GM12878 (cell line): ENCODE measurements at regions not wholly inside any gene's neighbourhood (a gene's known extent, or its start where the extent isn't known, plus 50 kb on each side); places are given as distances from the start of the nearest gene placed in this dataset.

Experiments used
- BACH1 ChIP-seq: fragments of 450-650 bp; IDR thresholded peaks from 2 replicates; pipeline ENCODE4 v1.6.1; 2017; ENCODE audit warnings: mild to moderate bottlenecking, borderline replicate concordance
- CBX3 ChIP-seq: fragments of 200-600 bp; sonication (generic); IDR thresholded peaks from 2 replicates; pipeline ENCODE4 v1.6.1; 2016; ENCODE audit warnings: low read depth, borderline replicate concordance
- EP300 ChIP-seq, 2 experiments: fragments of 150-350 bp in 1 of 2; IDR thresholded peaks; 2 replicates each; pipeline ENCODE4 v1.6.1; 2011 to 2012; ENCODE audit warnings: low read depth in 2 of 2, low read length in 2 of 2, borderline replicate concordance in 1 of 2, improper control_type of control experiment in 1 of 2, inconsistent platforms in 1 of 2; ENCODE audit not compliant: control insufficient read depth in 1 of 2
- POLR2AphosphoS5 ChIP-seq: IDR thresholded peaks from 2 replicates; pipeline ENCODE4 v1.6.1; 2011; ENCODE audit warnings: mild to moderate bottlenecking, low read length, inconsistent platforms
- SMAD1 ChIP-seq: fragments of 450-650 bp; IDR thresholded peaks from 2 replicates; pipeline ENCODE4 v1.6.1; 2018; ENCODE audit warnings: mild to moderate bottlenecking, low read depth; ENCODE audit not compliant: partially characterized antibody
- STAT3 ChIP-seq: IDR thresholded peaks from 2 replicates; pipeline ENCODE4 v1.6.1; 2011; ENCODE audit warnings: low read depth, low read length, improper control_type of control experiment
- ZSCAN29 ChIP-seq: fragments of 450-650 bp; IDR thresholded peaks from 2 replicates; pipeline ENCODE4 v1.6.1; 2017; ENCODE audit warnings: mild to moderate bottlenecking, moderate library complexity
- TF ChIP-seq, protein P1 (sequence below): IDR thresholded peaks from 2 replicates; pipeline ENCODE4 v1.6.1; 2012; ENCODE audit warnings: low read length, inconsistent platforms
- TF ChIP-seq, protein P2 (sequence below): IDR thresholded peaks from 2 replicates; pipeline ENCODE4 v1.6.1; 2011; ENCODE audit warnings: borderline replicate concordance, low read depth, mild to moderate bottlenecking, moderate library complexity, low read length; ENCODE audit not compliant: insufficient read depth, poor library complexity, severe bottlenecking
- TF ChIP-seq, protein P3 (sequence below): IDR thresholded peaks from 2 replicates; pipeline ENCODE4 v1.6.1; 2012; ENCODE audit warnings: low read depth, low read length, improper control_type of control experiment
- TF ChIP-seq, protein P4 (sequence below), 3 experiments: IDR thresholded peaks in 2 of 3; conservative IDR thresholded peaks in 1 of 3; 2 replicates each; pipeline ENCODE4 v1.5.1; 2011; ENCODE audit warnings: low read depth in 3 of 3, low read length in 3 of 3, mild to moderate bottlenecking in 3 of 3, control low read depth in 2 of 3, moderate library complexity in 2 of 3, inconsistent platforms in 1 of 3, mixed read lengths in 1 of 3; ENCODE audit not compliant: control insufficient read depth in 2 of 3, insufficient read depth in 1 of 3; ENCODE audit errors: extremely low read depth in 1 of 3
- TF ChIP-seq, protein P5 (sequence below): IDR thresholded peaks from 2 replicates; pipeline ENCODE4 v1.6.1; 2011; ENCODE audit warnings: mild to moderate bottlenecking, low read depth, low read length, moderate library complexity; ENCODE audit not compliant: insufficient replicate concordance

DNA sequence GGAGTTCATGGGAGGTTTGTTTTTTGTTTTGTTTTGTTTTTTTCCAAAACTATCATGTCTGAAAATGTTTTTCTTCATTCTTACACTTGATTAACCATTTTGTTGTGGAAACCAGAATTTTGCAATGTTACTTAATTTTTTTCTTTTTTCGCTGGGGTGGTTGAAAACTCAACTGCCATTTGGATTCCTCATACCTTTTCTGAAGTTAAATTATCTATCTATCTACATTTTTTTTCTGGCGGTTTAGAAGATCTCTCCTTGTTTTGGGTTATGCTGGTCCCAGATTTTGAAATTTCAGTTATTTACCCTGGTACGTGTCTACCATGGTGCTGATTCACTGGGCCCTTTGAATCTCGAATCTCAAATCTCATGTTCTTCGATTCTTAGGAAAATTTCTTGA lies 316.2 kb upstream of the SMARCA2 start (continued):
- TF ChIP-seq, protein P1, sequence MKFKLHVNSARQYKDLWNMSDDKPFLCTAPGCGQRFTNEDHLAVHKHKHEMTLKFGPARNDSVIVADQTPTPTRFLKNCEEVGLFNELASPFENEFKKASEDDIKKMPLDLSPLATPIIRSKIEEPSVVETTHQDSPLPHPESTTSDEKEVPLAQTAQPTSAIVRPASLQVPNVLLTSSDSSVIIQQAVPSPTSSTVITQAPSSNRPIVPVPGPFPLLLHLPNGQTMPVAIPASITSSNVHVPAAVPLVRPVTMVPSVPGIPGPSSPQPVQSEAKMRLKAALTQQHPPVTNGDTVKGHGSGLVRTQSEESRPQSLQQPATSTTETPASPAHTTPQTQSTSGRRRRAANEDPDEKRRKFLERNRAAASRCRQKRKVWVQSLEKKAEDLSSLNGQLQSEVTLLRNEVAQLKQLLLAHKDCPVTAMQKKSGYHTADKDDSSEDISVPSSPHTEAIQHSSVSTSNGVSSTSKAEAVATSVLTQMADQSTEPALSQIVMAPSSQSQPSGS: no peak
- TF ChIP-seq, protein P2, sequence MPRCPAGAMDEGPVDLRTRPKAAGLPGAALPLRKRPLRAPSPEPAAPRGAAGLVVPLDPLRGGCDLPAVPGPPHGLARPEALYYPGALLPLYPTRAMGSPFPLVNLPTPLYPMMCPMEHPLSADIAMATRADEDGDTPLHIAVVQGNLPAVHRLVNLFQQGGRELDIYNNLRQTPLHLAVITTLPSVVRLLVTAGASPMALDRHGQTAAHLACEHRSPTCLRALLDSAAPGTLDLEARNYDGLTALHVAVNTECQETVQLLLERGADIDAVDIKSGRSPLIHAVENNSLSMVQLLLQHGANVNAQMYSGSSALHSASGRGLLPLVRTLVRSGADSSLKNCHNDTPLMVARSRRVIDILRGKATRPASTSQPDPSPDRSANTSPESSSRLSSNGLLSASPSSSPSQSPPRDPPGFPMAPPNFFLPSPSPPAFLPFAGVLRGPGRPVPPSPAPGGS: no peak
- TF ChIP-seq ZSCAN29: no peak
- TF ChIP-seq, protein P3, sequence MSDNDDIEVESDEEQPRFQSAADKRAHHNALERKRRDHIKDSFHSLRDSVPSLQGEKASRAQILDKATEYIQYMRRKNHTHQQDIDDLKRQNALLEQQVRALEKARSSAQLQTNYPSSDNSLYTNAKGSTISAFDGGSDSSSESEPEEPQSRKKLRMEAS: no peak
- no peak for TF ChIP-seq EP300 (IDR thresholded peaks at IDR 0.05; ENCODE audit: borderline replicate concordance in 1 of 2, control insufficient read depth in 1 of 2, low read depth in 2 of 2, low read length in 2 of 2)
- no peak for TF ChIP-seq CBX3
- TF ChIP-seq, protein P4, sequence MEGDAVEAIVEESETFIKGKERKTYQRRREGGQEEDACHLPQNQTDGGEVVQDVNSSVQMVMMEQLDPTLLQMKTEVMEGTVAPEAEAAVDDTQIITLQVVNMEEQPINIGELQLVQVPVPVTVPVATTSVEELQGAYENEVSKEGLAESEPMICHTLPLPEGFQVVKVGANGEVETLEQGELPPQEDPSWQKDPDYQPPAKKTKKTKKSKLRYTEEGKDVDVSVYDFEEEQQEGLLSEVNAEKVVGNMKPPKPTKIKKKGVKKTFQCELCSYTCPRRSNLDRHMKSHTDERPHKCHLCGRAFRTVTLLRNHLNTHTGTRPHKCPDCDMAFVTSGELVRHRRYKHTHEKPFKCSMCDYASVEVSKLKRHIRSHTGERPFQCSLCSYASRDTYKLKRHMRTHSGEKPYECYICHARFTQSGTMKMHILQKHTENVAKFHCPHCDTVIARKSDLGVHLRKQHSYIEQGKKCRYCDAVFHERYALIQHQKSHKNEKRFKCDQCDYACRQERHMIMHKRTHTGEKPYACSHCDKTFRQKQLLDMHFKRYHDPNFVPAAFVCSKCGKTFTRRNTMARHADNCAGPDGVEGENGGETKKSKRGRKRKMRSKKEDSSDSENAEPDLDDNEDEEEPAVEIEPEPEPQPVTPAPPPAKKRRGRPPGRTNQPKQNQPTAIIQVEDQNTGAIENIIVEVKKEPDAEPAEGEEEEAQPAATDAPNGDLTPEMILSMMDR (IDR thresholded peaks at IDR 0.05 in 2 of 3, conservative IDR thresholded peaks at IDR 0.05 in 1 of 3; ENCODE audit: control insufficient read depth in 2 of 3, extremely low read depth in 1 of 3, insufficient read depth in 1 of 3, low read depth in 3 of 3, low read length in 3 of 3): no peak
- TF ChIP-seq BACH1: no peak
- no peak for TF ChIP-seq POLR2AphosphoS5
- TF ChIP-seq, protein P5, sequence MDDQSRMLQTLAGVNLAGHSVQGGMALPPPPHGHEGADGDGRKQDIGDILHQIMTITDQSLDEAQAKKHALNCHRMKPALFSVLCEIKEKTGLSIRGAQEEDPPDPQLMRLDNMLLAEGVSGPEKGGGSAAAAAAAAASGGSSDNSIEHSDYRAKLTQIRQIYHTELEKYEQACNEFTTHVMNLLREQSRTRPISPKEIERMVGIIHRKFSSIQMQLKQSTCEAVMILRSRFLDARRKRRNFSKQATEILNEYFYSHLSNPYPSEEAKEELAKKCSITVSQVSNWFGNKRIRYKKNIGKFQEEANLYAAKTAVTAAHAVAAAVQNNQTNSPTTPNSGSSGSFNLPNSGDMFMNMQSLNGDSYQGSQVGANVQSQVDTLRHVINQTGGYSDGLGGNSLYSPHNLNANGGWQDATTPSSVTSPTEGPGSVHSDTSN: no peak
- TF ChIP-seq STAT3: no peak
- TF ChIP-seq SMAD1: no peak
